SH-SY5Y (cell line): ENCODE measurements at regions not wholly inside any gene's neighbourhood (a gene's known extent, or its start where the extent isn't known, plus 50 kb on each side); places are given as distances from the start of the nearest gene placed in this dataset.

ENCODE experiments used
- GATA2 ChIP-seq: IDR thresholded peaks from 2 replicates; pipeline ENCODE4 v1.6.1; 2011; ENCODE audit warnings: mild to moderate bottlenecking, low read depth, low read length
- GATA3 ChIP-seq: IDR thresholded peaks from 2 replicates; pipeline ENCODE4 v1.6.1; 2011; ENCODE audit warnings: low read depth, mild to moderate bottlenecking, low read length, moderate library complexity

GRCh38 chr22:22091400-22091878 is 108.9 kb upstream of the TOP3B start:
- TF ChIP-seq GATA3 (no peak), GATA2 (no peak)
